HUDEP-2 (cell line): ENCODE measurements at regions not wholly inside any gene's neighbourhood (a gene's known extent, or its start where the extent isn't known, plus 50 kb on each side); places are given as distances from the start of the nearest gene placed in this dataset.
"Not testable (repeated sequence)": the region's sequence is repeated elsewhere in the genome, so short reads cannot be mapped to it uniquely, and the experiment has no call there.

Source experiments
- DNase-seq, 76 experiments: peaks; one replicate each; lab custom pipeline; 2025; ENCODE audit not compliant: unreplicated experiment in 76 of 76; lab: John Stamatoyannopoulos, UW

- DNase-seq, result no peak
These were observed 91.1 kb upstream of the CARD11 start for GRCh38 chr7:3134745-3135144.

- no peak for DNase-seq
These were observed 92.0 kb upstream of the CARD11 start for GRCh38 chr7:3135626-3136025.

DNA sequence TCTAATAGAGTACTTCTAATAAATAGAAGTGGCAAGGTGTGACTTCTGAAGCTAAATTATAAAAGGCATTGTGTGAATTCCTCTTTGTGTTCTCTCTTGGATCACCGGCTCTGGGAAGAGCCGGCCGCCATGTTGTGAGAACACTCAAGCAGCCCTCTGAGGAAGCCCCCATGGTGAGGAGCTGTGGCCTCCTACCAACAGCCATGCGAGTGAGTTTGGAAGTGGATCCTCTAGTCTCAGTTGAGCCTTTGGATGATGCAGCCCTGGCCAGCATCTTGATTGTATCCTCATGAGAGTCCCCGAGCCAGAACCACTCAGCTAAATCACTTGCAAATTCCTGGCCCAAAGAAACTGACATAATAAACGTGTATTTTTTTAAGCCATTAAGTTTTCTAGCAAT is 94.5 kb upstream of the CARD11 start:
- DNase-seq, result no peak

- no peak for DNase-seq
These were observed 95.3 kb upstream of the CARD11 start for GRCh38 chr7:3138997-3139396.

DNA sequence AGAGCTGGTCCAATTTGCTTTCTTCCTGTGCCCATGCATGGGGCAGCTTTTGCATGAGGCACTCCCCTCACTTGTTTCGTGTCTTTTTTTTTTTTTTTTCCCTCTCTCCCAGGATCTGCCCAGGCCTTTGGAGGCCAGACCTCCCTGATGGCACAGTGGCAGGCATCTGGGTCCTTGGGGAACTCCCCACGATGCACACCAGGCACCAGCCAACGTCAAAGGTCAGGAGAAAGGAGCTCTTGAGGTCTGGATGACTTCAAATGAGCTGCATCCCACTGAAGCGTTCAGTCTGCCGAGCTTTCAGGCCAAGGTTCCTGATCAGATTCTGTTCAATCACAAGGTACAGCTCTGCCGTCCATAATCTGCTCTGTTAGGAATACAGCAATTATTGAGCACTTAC is 97.2 kb upstream of the CARD11 start:
- no peak for DNase-seq

- no peak for DNase-seq
These were observed 97.7 kb upstream of the CARD11 start for GRCh38 chr7:3141326-3141725.

- no peak for DNase-seq
These were observed 100.5 kb upstream of the CARD11 start for GRCh38 chr7:3143869-3144775.

- DNase-seq, result not testable (repeated sequence)
These were observed 101.1 kb upstream of the CARD11 start for GRCh38 chr7:3144776-3145125.

DNA sequence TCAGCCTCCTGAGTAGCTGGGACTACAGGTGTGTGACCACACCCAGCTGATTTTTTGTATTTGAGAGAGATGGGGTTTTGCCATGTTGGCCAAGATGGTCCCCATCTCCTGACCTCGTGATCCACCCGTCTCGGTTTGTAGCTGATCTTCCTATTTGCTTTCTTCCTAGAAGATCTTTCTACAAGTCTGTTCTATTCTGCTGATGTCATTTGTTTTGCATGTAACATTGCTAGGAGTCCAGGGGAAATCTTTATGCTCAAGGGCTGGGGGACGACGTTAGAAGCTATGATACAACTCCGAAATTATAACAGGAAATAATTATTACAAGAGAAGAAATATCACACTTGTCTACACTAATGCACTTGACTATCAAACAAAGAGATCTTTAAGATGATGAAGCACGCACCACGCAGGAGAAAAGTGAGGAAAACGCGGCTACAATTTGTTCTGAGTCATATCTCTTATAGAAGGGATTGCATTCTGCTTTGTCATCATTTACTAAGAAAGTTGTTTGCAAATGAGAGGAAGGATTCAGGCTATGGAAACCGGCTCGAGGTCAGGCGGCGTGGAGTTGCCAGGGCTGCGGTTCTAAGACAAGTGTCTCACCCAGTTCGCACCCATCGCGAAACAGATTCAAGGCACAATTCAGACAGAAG is 103.0 kb upstream of the CARD11 start:
- no peak for DNase-seq

DNA sequence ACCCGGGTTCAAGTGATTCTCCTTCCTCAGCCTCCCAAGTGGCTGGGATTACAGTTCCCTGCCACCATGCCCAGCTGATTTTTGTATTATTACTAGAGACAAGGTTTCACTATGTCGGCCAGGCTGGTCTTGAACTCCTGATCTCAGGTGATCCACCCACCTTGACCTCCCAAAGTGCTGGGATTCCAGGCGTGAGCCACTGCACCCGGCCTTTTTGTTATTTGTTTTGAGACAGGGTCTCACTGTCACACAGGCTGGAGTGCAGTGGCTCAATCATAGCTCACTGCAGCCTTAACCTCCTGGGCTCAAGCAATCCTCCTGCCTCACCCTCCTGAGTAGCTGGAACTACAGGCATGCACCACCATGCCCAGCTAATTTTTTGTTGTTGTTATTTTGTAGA is 104.8 kb upstream of the CARD11 start:
- not testable (repeated sequence) for DNase-seq

DNA sequence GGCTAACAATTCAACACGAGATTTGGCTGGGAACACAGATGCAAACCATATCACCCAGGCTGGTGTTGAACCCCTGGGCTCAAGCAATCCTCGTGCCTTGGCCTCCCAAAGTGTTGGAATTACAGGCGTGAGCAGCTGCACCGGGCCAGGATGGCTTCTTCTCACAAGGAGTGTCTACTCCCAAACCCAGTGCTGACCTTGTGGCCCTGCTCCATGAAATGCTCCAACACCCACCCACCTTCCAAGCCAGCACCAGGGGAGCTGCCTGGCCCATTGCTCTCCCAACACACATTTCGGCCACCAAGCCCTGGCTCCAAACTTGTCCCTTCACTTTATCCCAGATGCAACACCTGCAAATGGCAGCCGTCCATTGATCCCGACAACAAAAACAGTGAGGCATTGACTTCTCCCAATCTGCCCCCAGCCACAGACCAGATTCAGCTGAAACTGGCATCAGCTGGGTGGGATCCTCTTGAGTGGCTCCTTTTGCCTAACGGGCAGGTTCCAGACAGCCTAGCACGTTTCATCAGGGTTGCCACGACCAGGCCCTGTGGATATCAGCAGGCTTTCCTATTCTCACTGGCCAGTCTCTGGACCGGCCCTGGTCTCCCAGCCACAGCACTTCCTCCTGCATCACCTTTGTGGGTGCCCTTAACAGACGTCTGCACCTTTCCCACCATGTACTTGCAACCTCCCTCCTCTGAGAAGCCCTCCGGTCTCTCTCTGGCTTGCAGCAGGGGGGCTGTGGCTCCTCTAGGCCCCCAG is 105.7 kb upstream of the CARD11 start:
- no peak for DNase-seq

DNA sequence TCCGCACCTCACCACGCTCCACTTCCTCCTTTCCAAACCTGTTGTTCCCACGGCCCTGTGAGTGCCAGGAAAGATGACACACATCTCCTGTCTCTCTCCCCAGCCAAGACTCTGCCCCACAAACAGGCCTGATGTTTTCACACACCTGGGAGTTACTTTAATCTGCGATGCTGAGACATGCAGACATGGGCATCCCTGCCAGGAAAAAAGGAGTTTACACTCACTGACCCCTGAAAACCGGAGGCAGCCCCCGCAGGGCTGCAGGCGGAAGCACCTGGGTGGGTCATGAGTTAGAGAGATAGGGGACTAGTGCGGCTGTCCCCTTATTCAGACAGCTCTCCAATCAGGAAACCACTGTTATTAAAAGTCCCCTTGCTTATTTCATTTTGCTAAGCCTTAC is 106.4 kb upstream of the CARD11 start:
- no peak for DNase-seq

DNA sequence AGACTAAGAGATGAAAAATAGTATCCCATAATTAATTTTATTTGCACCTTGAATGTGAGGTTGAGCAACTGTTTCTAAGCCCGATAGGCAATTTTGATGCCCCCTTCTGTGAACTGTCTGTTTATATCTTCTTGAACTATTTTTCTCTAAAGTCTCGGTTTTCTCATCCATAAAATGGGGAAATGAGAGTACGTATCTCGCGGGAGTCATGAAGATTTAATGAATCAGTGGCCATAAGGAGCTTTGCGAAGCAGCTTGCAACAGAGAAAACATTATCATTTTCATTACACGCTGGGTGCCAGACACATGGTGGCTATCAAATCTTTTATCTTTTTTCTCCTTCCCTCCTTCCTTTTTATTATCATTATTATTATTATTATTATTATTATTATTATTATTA is 108.1 kb upstream of the CARD11 start:
- DNase-seq, result no peak

DNA sequence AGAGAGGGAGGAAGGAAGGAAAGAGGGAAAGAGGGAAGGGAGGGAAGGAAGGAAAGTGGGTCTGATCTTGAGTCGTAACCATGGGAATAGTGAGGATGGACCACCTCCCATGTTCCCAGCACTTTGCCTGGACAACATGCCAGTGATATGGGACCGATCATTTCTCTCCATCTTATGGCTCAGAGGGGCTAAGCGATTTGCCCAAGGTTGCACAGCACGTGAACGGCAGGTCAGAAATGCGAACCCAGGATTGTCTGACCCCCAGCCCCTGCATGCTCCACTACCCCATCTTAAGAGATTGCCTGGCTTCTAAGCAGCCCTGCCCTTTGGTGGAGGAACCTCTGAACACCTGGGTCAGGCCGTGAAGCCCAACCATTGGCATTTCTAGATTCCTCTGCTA is 109.0 kb upstream of the CARD11 start:
- no peak for DNase-seq

DNA sequence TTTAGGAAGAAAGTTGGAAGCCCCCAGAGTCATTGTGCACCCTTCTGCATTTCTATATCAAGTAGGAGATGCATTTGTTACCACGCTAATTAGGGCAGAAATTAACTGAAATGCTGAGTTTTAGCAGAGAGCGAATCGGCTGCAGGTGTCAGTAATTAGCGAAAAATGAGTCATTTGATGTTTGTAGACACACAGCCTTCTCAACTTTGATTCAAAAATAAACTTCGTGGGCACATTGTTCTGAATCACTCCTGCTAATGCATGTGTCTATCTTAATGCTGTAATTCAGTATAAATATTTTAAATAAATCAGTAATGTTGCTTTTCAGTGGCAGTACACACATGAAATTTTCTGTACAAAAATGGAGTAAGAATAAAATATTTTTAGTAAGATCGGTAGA is 109.5 kb upstream of the CARD11 start:
- DNase-seq, result no peak

DNA sequence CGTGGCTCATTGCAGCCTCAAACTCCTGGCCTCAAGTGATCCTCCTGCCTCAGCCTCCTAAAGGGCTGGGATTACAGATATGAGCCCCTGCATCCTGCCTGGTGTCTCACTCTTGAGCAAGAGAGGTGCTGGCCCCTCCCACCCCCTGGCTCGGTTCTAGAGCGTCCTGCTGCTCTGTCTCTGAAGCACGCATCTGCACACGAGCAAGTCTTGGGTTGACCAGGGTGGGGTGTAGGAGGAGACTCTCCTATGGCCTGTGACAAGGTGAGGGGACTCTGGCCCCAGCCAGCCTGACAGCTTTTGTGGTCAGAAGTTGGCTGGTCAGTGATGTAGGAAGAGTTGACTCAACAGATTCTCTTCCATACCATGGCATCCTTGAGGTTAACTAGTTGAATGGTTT is 110.7 kb upstream of the CARD11 start:
- DNase-seq, result no peak

DNA sequence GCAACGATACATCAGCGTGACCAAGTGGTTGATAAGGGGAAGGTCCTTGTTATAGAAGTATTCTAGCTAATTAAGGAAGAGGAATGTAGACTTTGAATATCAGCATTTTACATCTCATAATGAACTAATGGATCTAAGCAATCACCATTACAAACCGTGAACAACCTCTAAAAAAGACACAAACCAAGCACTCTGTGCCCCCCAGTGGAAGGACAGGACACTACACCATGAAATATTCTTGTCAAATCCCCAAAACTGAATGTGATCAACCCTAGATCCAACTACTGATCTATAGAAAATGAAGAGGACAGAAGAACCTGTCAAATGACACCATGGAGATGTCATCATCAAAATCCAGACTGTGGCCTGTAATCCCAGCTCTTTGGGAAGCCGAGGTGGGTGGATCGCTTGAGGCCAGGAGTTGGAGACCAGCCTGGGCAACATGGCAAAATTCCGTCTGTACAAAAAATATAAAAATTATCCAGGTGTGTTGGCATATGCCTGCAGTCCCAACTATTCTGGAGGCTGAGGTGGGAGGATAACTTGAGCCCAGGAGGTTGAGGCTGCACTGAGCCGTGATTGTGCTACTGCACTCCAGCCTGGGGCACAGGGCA is 111.3 kb upstream of the CARD11 start:
- peak in 27 of 76 experiments; percentile 0 to 48 (median 19) for DNase-seq

DNA sequence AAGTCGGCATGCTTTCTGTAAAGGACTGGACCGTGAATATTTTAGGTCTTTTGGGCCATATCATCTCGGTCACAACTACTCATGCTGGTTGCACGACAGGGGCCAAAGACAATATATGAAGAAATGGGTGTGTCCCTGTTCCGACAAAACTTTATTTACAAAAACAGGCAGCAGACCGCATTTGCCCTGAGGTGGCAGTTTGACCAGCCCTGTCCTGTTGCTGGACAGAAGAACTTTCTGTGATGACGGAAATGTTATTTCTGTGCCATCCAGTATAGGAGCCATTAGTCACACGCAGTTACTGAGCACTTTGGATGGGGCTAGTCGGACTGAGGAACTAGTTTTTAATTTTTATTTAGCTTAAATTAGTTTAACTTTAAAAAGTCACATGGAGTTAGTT is 112.8 kb upstream of the CARD11 start:
- no peak for DNase-seq

DNA sequence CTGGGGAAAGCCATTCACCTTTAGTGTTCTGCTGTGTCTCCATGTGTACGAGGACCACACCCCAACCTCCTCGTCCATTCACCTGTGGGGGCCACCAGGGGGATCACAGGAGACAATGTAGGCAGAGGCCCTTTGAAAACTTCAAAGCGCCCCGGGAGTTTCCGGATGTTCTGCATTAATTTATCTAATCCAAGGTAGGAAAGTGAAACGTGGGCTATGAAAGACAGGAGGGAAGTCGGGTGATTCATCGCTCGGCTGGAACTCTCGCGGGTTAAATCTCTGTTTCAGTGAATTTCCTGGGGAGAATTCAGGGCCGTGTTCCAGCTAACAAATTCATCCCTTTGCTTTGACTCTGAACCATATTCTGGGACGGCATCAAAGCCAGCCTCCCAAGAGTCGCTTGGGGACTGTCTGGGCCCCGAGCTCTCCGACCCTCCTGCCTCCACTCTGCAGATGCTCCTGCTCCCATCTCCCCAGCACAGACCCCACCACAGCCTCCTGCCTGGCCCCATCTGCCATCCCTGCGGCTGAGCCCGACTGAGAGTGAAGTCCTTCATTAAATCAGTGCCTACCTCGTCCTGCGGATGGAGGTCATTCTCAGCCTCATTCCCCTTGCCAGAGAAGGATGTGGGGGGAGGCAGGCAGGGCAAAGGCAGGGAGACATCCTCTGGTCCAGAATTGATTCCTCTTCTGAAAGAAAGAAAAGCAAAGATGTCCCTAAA is 114.1 kb upstream of the CARD11 start:
- no peak for DNase-seq

- DNase-seq, result no peak
These were observed 114.7 kb upstream of the CARD11 start for GRCh38 chr7:3158341-3158760.
